Right lobe of liver (tissue), 4 donors: ENCODE measurements at regions not wholly inside any gene's neighbourhood (a gene's known extent, or its start where the extent isn't known, plus 50 kb on each side); places are given as distances from the start of the nearest gene placed in this dataset.

Source experiments
- CTCF ChIP-seq, 4 donors: fragments of 200-600 bp in 3 of 4; fragments of 450-650 bp in 1 of 4; IDR thresholded peaks; one replicate each; pipeline versions ENCODE4 v1.5.1 to v1.8.0; 2016 to 2022; ENCODE audit warnings: antibody characterized with exemption in 4 of 4, mild to moderate bottlenecking in 2 of 4
- POLR2A ChIP-seq: fragments of 450-650 bp; IDR thresholded peaks from one replicate; pipeline ENCODE4 v1.6.1; 2017; ENCODE audit warnings: antibody characterized with exemption, mild to moderate bottlenecking
- donor health status: DM: no; HTN: no; CAD: no.
- donor health status: DM: no; HTN: no; CAD: no.
- donor health status: DM: no; HTN: yes; CAD: no.

- no peak for TF ChIP-seq POLR2A
- TF ChIP-seq CTCF (IDR thresholded peaks at IDR 0.05) = no peak
Measured at GRCh38 chr14:97187916-97188315, 390.7 kb downstream of the VRK1 start.
